GM12872 (cell line): ENCODE measurements at regions not wholly inside any gene's neighbourhood (a gene's known extent, or its start where the extent isn't known, plus 50 kb on each side); places are given as distances from the start of the nearest gene placed in this dataset.

Source experiments
- CTCF ChIP-seq: IDR thresholded peaks from 3 replicates; pipeline ENCODE4 v1.5.1; 2011; ENCODE audit warnings: low read depth, mild to moderate bottlenecking, low read length, moderate library complexity; ENCODE audit not compliant: insufficient read depth

DNA sequence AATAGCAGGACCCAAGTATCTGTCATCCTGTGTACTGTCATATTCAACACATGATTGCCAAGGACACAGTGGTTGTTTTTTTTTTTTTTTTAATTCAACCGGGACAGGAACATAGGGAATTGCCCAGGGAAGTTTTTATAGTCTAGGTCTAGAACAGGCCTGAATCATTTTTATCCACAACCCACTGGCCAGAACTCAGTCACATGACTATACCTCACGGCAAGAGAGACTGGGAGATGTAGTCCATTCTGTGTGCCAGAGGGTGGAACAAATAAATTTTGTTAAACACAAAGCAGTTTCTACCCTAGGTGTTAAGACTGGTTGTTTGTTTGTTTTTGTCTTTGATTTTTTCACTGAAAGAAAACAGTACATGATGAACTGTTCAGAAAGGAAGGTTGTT, 105.8 kb upstream of the SMARCA2 start:
- 0 out of 3 replicates have a peak, but pooled peaks have one; percentile 1 for TF ChIP-seq CTCF

DNA sequence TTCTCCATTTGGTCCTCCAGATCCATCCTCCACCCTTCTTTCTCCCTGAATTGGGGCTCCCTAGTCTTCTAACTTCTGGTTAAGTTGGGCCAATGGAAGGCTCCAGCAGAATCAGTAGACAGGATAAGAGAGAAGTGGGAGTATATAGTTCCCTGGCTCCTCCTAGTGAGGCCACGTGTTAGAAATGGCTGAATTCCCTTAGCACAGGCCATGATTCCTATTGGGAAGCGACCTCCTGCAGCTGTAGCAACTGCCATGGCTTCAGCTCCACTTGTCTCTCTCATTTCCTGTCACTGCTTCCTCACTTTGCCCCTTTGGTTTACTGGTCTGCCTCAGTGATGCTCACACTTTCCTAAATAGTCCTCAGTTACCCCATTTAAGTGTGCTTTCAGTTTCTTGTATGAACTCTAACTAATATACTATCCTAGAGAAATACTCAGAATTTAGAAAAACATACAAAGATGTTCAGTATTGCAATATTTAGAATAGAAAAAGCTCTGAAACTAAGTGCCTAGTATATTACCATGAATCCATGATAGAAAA, 104.8 kb upstream of the SMARCA2 start:
- no peak for TF ChIP-seq CTCF

GRCh38 chr9:1913631-1914330, 101.4 kb upstream of the SMARCA2 start:
- no peak for TF ChIP-seq CTCF

- no peak for TF ChIP-seq CTCF
Measured at GRCh38 chr9:1916095-1916494, 99.1 kb upstream of the SMARCA2 start.

DNA sequence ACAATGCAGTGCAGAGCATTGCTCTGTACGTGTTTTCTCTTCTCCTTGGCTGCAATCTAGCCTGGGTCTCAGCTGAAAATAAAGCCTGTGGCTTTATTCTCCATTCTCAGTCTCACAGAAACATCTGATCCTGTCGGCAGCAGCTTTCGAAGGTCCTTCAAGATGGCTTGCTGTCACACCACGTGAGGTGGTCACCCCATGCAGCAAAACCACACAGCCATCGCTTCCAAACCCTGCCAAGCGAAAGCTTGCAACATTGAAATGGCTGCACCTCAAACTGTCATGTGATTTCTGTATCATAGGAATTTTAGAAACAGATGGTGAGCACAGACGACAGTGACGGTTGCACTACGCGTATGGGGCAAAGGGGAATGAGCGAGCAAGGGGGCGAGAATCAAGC, 98.5 kb upstream of the SMARCA2 start:
- TF ChIP-seq CTCF = no peak

GRCh38 chr9:1917396-1917935, 97.7 kb upstream of the SMARCA2 start:
- TF ChIP-seq CTCF = no peak

- no peak for TF ChIP-seq CTCF
Measured at GRCh38 chr9:1918108-1918507, 97.0 kb upstream of the SMARCA2 start.
